Fibroblast of lung (primary cell): ENCODE measurements at regions not wholly inside any gene's neighbourhood (a gene's known extent, or its start where the extent isn't known, plus 50 kb on each side); places are given as distances from the start of the nearest gene placed in this dataset.

Experiments used
- CTCF ChIP-seq, 2 donors: IDR thresholded peaks in 1 of 2; conservative IDR thresholded peaks in 1 of 2; 1 replicate in 1 of 2; 2 replicates in 1 of 2; pipeline ENCODE4 v1.5.1; 2011 to 2012; ENCODE audit warnings: low read length in 2 of 2, control low read depth in 1 of 2, inconsistent platforms in 1 of 2, low read depth in 1 of 2, mild to moderate bottlenecking in 1 of 2
- EZH2 ChIP-seq: IDR thresholded peaks from 2 replicates; pipeline ENCODE4 v1.5.1; 2012; ENCODE audit warnings: low read length, control low read depth, mild to moderate bottlenecking; ENCODE audit errors: missing control alignments

GRCh38 chr17:73901249-73901648 lies 257.0 kb upstream of the SDK2 start:
- no peak for TF ChIP-seq EZH2
- no peak for TF ChIP-seq CTCF (conservative IDR thresholded peaks at IDR 0.05 in 1 of 2, IDR thresholded peaks at IDR 0.05 in 1 of 2; ENCODE audit: low read depth in 1 of 2, low read length in 2 of 2)
